Left renal pelvis (tissue), 4 donors: ENCODE measurements at regions not wholly inside any gene's neighbourhood (a gene's known extent, or its start where the extent isn't known, plus 50 kb on each side); places are given as distances from the start of the nearest gene placed in this dataset.
"Not testable (repeated sequence)": the region's sequence is repeated elsewhere in the genome, so short reads cannot be mapped to it uniquely, and the experiment has no call there.

Experiments used
- DNase-seq, 4 donors: peaks; one replicate each; pipeline ENCODE4 v3.0.0-alpha.2; 2013; ENCODE audit warnings: low read depth in 4 of 4, low spot score in 3 of 4

- DNase-seq = no peak
Measured at GRCh38 chr4:186954509-186954908, 230.9 kb upstream of the FAT1 start.

- DNase-seq = no peak
Measured at GRCh38 chr4:186954956-186955355, 231.3 kb upstream of the FAT1 start.

GRCh38 chr4:186957952-186958555 lies 234.4 kb upstream of the FAT1 start:
- no peak for DNase-seq

- DNase-seq = no peak
Measured at GRCh38 chr4:186958726-186959350, 235.2 kb upstream of the FAT1 start.

- DNase-seq = no peak
Measured at GRCh38 chr4:186979961-186980745, 256.5 kb upstream of the FAT1 start.

- no peak for DNase-seq
Measured at GRCh38 chr4:186981161-186981560, 257.5 kb upstream of the FAT1 start.

- DNase-seq = no peak
Measured at GRCh38 chr4:186982160-186982559, 258.5 kb upstream of the FAT1 start.

- DNase-seq = no peak
Measured at GRCh38 chr4:186984105-186984644, 260.5 kb upstream of the FAT1 start.

GRCh38 chr4:186999686-187000085 lies 276.0 kb upstream of the FAT1 start:
- no peak for DNase-seq

- DNase-seq = no peak
Measured at GRCh38 chr4:187000281-187000680, 276.6 kb upstream of the FAT1 start.

GRCh38 chr4:187002133-187002532 lies 278.5 kb upstream of the FAT1 start:
- DNase-seq = not testable (repeated sequence)

GRCh38 chr4:187004628-187005027 lies 281.0 kb upstream of the FAT1 start:
- no peak for DNase-seq

GRCh38 chr4:187006189-187006618 lies 282.5 kb upstream of the FAT1 start:
- peak in 1 of 4 donors; percentile 20 for DNase-seq

GRCh38 chr4:187010052-187010451 lies 286.4 kb upstream of the FAT1 start:
- DNase-seq = no peak

GRCh38 chr4:187016101-187016500 lies 292.4 kb upstream of the FAT1 start:
- DNase-seq = no peak

- DNase-seq = no peak
Measured at GRCh38 chr4:187017147-187017546, 293.5 kb upstream of the FAT1 start.

GRCh38 chr4:187019896-187020295 lies 296.2 kb upstream of the FAT1 start:
- no peak for DNase-seq

GRCh38 chr4:187020676-187021075 lies 297.0 kb upstream of the FAT1 start:
- DNase-seq = no peak

- DNase-seq = no peak
Measured at GRCh38 chr4:187021436-187022205, 298.0 kb upstream of the FAT1 start.

- peak in 1 of 4 donors; percentile 24 for DNase-seq
Measured at GRCh38 chr4:187027272-187027671, 303.6 kb upstream of the FAT1 start.

GRCh38 chr4:187042251-187042650 lies 318.6 kb upstream of the FAT1 start:
- no peak for DNase-seq
